IPS-20b (cell line): ENCODE measurements at regions not wholly inside any gene's neighbourhood (a gene's known extent, or its start where the extent isn't known, plus 50 kb on each side); places are given as distances from the start of the nearest gene placed in this dataset.

ENCODE experiments used
- H3K27ac ChIP-seq: one replicate; pipeline ENCODE4 v1.5.1; 2013; ENCODE audit warnings: low read length
- H3K27me3 ChIP-seq: 2 replicates; pipeline ENCODE4 v1.6.1; 2013; ENCODE audit warnings: mild to moderate bottlenecking, low read length, inconsistent platforms; ENCODE audit not compliant: insufficient read depth
- H3K36me3 ChIP-seq: 2 replicates; pipeline ENCODE4 v1.6.1; 2013; ENCODE audit warnings: low read depth, mild to moderate bottlenecking, inconsistent platforms, low read length, moderate library complexity; ENCODE audit not compliant: insufficient read depth
- H3K4me1 ChIP-seq: 2 replicates; pipeline ENCODE4 v1.6.1; 2013; ENCODE audit warnings: mild to moderate bottlenecking, control low read depth, inconsistent platforms, low read length, moderate library complexity; ENCODE audit not compliant: insufficient read depth
- H3K4me3 ChIP-seq: 2 replicates; pipeline ENCODE4 v1.5.1; 2013; ENCODE audit warnings: mild to moderate bottlenecking, low read length, inconsistent platforms
- H3K9ac ChIP-seq: 2 replicates; pipeline ENCODE4 v1.6.1; 2013; ENCODE audit warnings: low read depth, mild to moderate bottlenecking, inconsistent platforms, low read length, moderate library complexity
- H3K9me3 ChIP-seq: 2 replicates; pipeline ENCODE4 v1.6.1; 2013; ENCODE audit warnings: mild to moderate bottlenecking, low read depth, low read length, inconsistent platforms; ENCODE audit not compliant: insufficient read depth

DNA sequence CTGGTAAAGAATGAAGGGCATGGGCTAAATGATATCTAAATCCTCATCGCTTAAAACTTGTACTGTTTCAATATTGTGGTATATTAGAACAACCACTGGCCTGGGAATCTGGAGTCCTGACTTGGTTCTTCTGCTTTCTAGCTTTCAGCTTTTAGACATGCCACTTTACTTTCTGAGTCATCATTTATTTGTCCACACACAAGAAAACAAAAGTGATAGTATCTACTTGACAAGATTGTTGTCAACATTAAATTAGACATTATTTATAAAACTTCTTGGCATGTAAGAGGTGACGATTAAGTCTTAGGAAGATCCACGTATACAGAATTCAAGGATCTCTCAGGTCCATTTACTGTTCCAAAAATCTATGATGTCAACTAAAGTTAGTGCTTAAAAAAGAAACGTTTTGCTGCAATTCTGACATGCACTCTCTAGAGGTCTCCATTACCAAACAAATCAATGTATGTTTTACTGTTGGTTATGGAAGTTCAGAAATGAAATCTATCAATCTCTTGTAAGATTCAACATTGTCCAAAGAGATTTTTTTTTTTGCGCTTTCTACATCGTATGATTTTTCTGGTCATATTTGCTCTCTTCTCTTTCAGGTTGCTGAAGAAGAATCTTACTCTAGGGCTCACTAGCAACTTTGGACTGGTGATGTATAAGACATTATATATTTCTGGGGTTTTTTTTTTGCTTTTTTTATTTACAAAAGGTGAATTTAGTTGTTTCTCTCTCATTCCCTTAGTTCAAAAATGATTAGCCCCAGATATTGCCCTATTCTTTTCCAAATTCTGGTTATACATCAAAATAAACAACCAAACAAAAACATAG is 53.6 kb upstream of the DYNC1I1 start:
- no peaks in the 10 kb centered on the region for H3K27me3 ChIP-seq
- H3K27ac ChIP-seq = no peak overlapping the region
- H3K9me3 ChIP-seq = no peaks in the 10 kb centered on the region
- no peak overlapping the region for H3K4me3 ChIP-seq
- no peaks in the 10 kb centered on the region for H3K36me3 ChIP-seq
- H3K9ac ChIP-seq = no peak overlapping the region
- H3K4me1 ChIP-seq = no peaks in the 10 kb centered on the region

DNA sequence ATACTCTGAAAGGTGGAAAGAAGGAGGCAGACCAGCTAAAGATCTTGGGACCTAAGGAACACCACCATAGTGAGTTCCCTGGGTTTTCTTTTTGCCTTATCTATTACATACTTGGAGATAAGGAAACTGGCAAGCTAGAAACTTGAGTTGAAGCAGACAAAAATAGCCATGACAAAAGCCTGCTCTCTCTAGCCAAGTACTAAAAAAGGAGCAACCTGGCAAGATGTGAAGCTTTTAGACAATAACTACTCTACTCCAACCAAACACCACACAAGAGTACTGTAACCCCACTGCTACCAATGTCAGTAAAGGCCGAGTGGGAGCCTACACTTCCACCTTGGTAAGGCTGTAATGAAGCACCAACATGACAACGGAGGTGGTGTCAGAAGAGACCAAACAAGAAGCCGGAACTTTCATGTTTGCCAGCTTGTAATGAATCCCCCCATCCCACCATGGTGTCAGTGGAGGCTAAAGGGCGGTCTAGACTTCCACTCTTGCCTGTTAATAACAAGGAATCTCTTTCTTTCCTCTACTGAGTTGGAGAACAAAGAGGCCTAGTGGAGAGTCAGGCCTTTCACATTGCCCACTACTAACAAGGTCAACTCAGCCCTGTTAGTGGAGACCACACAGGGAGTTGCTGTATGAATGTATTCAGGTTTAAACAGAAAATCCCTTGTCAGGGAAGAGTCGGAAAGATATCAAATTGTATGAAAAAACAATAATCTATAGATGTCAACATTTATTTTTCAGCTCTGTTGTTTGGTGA is 55.8 kb upstream of the DYNC1I1 start:
- Histone ChIP-seq H3K9me3 (no peaks in the 10 kb centered on the region), H3K9ac (no peak overlapping the region), H3K27ac (no peak overlapping the region), H3K4me3 (no peak overlapping the region), H3K36me3 (no peaks in the 10 kb centered on the region), H3K4me1 (no peaks in the 10 kb centered on the region), H3K27me3 (no peaks in the 10 kb centered on the region)

DNA sequence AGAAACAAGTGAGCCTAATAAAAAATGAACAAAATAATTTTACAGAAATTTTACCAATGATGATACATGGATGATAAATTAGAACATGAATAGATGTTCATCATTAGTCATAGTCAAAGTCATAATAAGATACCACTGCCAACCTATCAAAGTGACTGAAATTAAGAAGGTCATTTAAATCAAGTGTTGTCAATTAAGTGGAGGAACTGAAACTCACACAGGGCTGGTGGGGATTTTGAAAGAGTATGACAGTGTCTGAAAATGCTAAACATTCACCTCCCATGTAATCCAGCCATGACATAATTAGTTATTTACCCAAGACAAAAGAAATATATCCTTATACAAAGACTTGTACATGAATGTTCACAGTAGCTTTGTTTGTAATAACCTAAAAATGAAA is 57.1 kb upstream of the DYNC1I1 start:
- Histone ChIP-seq H3K4me3 (no peak overlapping the region), H3K9me3 (no peaks in the 10 kb centered on the region; the same call in 1 of the 2 replicates), H3K27me3 (no peaks in the 10 kb centered on the region), H3K27ac (no peak overlapping the region), H3K36me3 (no peaks in the 10 kb centered on the region), H3K4me1 (no peaks in the 10 kb centered on the region), H3K9ac (no peak overlapping the region)

- no peaks in the 10 kb centered on the region; the same call in 1 of the 2 replicates for H3K9me3 ChIP-seq
- H3K4me1 ChIP-seq = no peaks in the 10 kb centered on the region
- no peak overlapping the region for H3K9ac ChIP-seq
- no peak overlapping the region for H3K4me3 ChIP-seq
- no peaks in the 10 kb centered on the region for H3K27me3 ChIP-seq
- H3K27ac ChIP-seq = no peak overlapping the region
- H3K36me3 ChIP-seq = no peaks in the 10 kb centered on the region
Observed at GRCh38 chr7:95710711-95711110, 61.6 kb upstream of the DYNC1I1 start.

DNA sequence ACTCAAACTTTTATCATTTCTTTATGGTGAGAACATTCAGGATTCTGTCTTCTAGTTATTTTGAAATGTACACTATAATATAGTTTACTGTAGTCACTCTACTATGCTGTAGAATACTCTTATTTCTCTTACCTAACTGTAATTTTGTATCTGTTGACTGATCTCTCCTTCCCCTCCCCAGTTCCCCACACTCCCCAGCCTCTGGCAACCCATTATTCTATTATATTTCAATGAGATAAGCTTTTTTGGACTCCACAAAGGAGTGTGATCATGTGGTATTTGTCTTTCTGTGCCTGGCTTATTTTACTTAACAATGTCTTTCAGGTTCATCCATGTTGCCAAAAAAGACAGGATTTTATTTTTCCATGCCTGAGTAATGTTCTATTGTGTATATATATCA is 71.4 kb upstream of the DYNC1I1 start:
- Histone ChIP-seq H3K27me3 (no peaks in the 10 kb centered on the region), H3K9ac (no peak overlapping the region), H3K27ac (no peak overlapping the region), H3K4me3 (no peak overlapping the region), H3K4me1 (no peaks in the 10 kb centered on the region), H3K9me3 (no peaks in the 10 kb centered on the region; the same call in 1 of the 2 replicates), H3K36me3 (no peaks in the 10 kb centered on the region)

- H3K27ac ChIP-seq = no peak overlapping the region
- no peaks in the 10 kb centered on the region for H3K27me3 ChIP-seq
- H3K36me3 ChIP-seq = no peaks in the 10 kb centered on the region
- no peak overlapping the region for H3K9ac ChIP-seq
- no peaks in the 10 kb centered on the region for H3K9me3 ChIP-seq
- H3K4me3 ChIP-seq = no peak overlapping the region
- no peaks in the 10 kb centered on the region for H3K4me1 ChIP-seq
Observed at GRCh38 chr7:95694334-95694733, 78.0 kb upstream of the DYNC1I1 start.

- H3K9ac ChIP-seq = no peak overlapping the region
- H3K4me3 ChIP-seq = no peak overlapping the region
- no peaks in the 10 kb centered on the region for H3K36me3 ChIP-seq
- H3K27ac ChIP-seq = no peak overlapping the region
- no peaks in the 10 kb centered on the region for H3K4me1 ChIP-seq
- no peaks in the 10 kb centered on the region for H3K9me3 ChIP-seq
- no peaks in the 10 kb centered on the region for H3K27me3 ChIP-seq
Observed at GRCh38 chr7:95693551-95694333, 78.6 kb upstream of the DYNC1I1 start.

- Histone ChIP-seq H3K4me3 (no peak overlapping the region), H3K4me1 (no peaks in the 10 kb centered on the region), H3K9me3 (no peaks in the 10 kb centered on the region), H3K27me3 (no peaks in the 10 kb centered on the region), H3K36me3 (no peaks in the 10 kb centered on the region), H3K9ac (no peak overlapping the region), H3K27ac (no peak overlapping the region)
Observed at GRCh38 chr7:95691464-95691863, 80.9 kb upstream of the DYNC1I1 start.

DNA sequence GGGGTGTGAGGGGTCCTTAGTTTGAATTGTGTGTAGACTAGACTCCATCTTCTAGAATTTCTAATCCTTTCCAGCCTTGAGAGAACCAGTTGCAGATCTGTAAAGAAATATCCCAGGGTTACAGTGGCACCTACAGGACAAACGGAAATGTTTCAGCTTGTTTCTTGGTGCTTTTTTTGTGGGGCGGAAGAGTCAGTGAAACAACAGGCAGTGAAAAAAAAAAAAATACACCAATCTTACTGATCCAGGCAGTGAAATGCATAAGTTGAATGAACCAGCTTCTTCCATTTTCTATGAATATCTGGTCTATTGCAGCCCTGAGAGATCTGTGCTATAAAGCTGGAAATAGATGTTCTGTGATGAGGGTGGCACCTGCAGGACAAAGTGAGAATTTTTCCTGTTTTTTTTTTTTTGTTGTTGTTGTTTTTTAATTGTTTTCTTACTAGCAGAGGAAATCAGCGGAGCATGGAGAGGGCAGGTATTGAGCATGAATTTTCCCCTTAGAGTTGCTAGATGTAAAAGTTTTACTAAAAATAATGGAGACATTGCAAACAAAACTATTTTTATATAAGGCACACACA is 81.9 kb upstream of the DYNC1I1 start:
- no peaks in the 10 kb centered on the region for H3K27me3 ChIP-seq
- no peaks in the 10 kb centered on the region for H3K9me3 ChIP-seq
- H3K36me3 ChIP-seq = no peaks in the 10 kb centered on the region
- H3K4me3 ChIP-seq = peak overlapping the region; percentile 52
- no peak overlapping the region for H3K9ac ChIP-seq
- no peak overlapping the region for H3K27ac ChIP-seq
- H3K4me1 ChIP-seq = no peaks in the 10 kb centered on the region

- Histone ChIP-seq H3K4me1 (no peaks in the 10 kb centered on the region), H3K9me3 (no peaks in the 10 kb centered on the region), H3K27me3 (no peaks in the 10 kb centered on the region), H3K36me3 (no peaks in the 10 kb centered on the region), H3K9ac (no peak overlapping the region), H3K27ac (no peak overlapping the region), H3K4me3 (no peak overlapping the region)
Observed at GRCh38 chr7:95688931-95689495, 83.3 kb upstream of the DYNC1I1 start.

DNA sequence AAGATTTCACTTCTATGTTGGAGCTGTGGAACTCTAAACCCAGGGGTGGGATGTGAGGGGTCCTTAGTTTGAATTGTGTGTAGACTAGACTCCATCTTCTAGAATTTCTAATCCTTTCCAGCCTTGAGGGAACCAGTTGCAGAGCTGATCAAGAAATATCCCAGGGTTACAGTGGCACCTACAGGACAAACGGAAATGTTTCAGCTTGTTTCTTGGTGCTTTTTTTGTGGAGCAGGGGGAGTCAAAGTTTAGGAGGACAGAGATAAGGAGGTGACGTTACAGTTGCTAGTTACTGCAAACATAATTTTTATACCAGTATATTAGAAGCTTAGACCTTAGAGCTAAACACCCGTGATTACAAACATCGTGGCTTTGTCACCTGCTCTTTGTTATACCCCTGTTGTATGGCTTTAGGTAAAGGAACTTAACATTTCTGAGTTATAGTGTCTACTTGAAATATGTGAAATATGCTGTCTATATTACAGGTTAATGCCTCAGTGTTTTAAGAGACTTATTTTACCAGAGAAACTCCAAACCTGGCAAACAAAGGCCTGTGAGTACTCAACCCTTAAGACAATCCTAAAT is 84.5 kb upstream of the DYNC1I1 start:
- Histone ChIP-seq H3K27me3 (no peaks in the 10 kb centered on the region), H3K27ac (no peak overlapping the region), H3K36me3 (no peaks in the 10 kb centered on the region)

More for the DNA sequence above, 84.5 kb upstream of the DYNC1I1 start:
- H3K9me3 ChIP-seq = no peaks in the 10 kb centered on the region
- H3K4me3 ChIP-seq = no peak overlapping the region
- no peak overlapping the region for H3K9ac ChIP-seq
- H3K4me1 ChIP-seq = no peaks in the 10 kb centered on the region
